HCT116 (cell line): ENCODE measurements at regions not wholly inside any gene's neighbourhood (a gene's known extent, or its start where the extent isn't known, plus 50 kb on each side); places are given as distances from the start of the nearest gene placed in this dataset.

ENCODE experiments used
- ATAC-seq: fragments of 200-7000 bp; cut with Tn5 transposase; 2 replicates; pipeline ENCODE4 v1.9.1; 2020; ENCODE audit warnings: mild to moderate bottlenecking, moderate library complexity
- BruUV-seq: library from RNA; stranded (reverse); fragments of 400-500 nt; replicated peaks from 2 replicates; lab custom pipeline; 2021; lab: Mats Ljungman, UMichigan
- CTCF ChIA-PET: fragments of 300-600 bp; sonication (Branson Sonifier 250); formaldehyde crosslinking; loops from one replicate; lab custom pipeline; 2021; ENCODE audit warnings: antibody characterized with exemption; lab: Charles Lee
- POLR2A ChIA-PET: fragments of 300-600, 350-600 bp; sonication (Branson Sonifier 250); formaldehyde crosslinking; loops from one replicate; lab custom pipeline; 2021; ENCODE audit warnings: antibody characterized with exemption; lab: Charles Lee
- RAD21 ChIA-PET, 2 experiments: fragments of 300-600 bp; sonication (Branson Sonifier 250); formaldehyde crosslinking; loops; one replicate each; lab custom pipeline; 2023; ENCODE audit warnings: low total read pairs in 2 of 2; ENCODE audit not compliant: uncharacterized antibody in 2 of 2, unreplicated experiment in 2 of 2, low non-redundant PET in 1 of 2; lab: Charles Lee
- DNase-seq: peaks from one replicate; pipeline ENCODE4 v3.0.0-alpha.2; 2010; ENCODE audit warnings: low read depth, low spot score
- H2AFZ ChIP-seq: fragments of 200-600 bp; shearing (Covaris generic), sonication (generic); 2 replicates; pipeline ENCODE4 v1.6.1; 2017; ENCODE audit warnings: low read depth, mixed run types, mixed read lengths, antibody characterized with exemption, low read length; ENCODE audit not compliant: poor library complexity, severe bottlenecking
- H3K27ac ChIP-seq: 2 replicates; pipeline ENCODE4 v1.5.1; 2012; ENCODE audit warnings: low read depth, low read length
- H3K27me3 ChIP-seq: fragments of 200-600 bp; sonication (generic); 2 replicates; pipeline ENCODE4 v1.6.1; 2016; ENCODE audit warnings: mixed run types, low read length, mixed read lengths; ENCODE audit not compliant: insufficient read depth
- H3K36me3 ChIP-seq, 2 experiments: fragments of 200-500 bp in 1 of 2; fragments of 200-600 bp in 1 of 2; sonication (Bioruptor generic) in 1 of 2; sonication (generic) in 1 of 2; 2 replicates each; pipeline versions ENCODE4 v1.5.1 to v1.6.1; 2014 to 2016; ENCODE audit warnings: low read length in 2 of 2, inconsistent platforms in 1 of 2, mixed read lengths in 1 of 2, mixed run types in 1 of 2; ENCODE audit not compliant: insufficient read depth in 2 of 2, control insufficient read depth in 1 of 2
- H3K4me1 ChIP-seq, 2 experiments: fragments of 200-600 bp in 1 of 2; sonication (generic) in 1 of 2; 2 replicates each; pipeline versions ENCODE4 v1.5.1 to v1.6.1; 2012 to 2017; ENCODE audit warnings: low read length in 2 of 2, inconsistent platforms in 1 of 2, mild to moderate bottlenecking in 1 of 2, mixed read lengths in 1 of 2, mixed run types in 1 of 2, moderate library complexity in 1 of 2; ENCODE audit not compliant: insufficient read depth in 2 of 2, control insufficient read depth in 1 of 2
- H3K4me2 ChIP-seq: fragments of 200-600 bp; sonication (generic); 2 replicates; pipeline ENCODE4 v1.6.1; 2017; ENCODE audit warnings: mixed run types, low read length, mixed read lengths
- H3K4me3 ChIP-seq, 2 experiments: fragments of 200-600 bp in 1 of 2; sonication (generic) in 1 of 2; replicated peaks in 1 of 2; 2 replicates each; pipeline ENCODE4 v1.5.1; 2011 to 2016; ENCODE audit warnings: low read length in 2 of 2, control low read depth in 1 of 2, low read depth in 1 of 2, mild to moderate bottlenecking in 1 of 2, mixed read lengths in 1 of 2, mixed run types in 1 of 2
- H3K79me2 ChIP-seq: fragments of 200-600 bp; sonication (generic); 2 replicates; pipeline ENCODE4 v1.6.1; 2017; ENCODE audit warnings: mild to moderate bottlenecking, mixed run types, low read length, moderate library complexity, mixed read lengths; ENCODE audit not compliant: insufficient read depth
- H3K9ac ChIP-seq: fragments of 200-600 bp; sonication (generic); 2 replicates; pipeline ENCODE4 v1.6.1; 2016; ENCODE audit warnings: low read length, mixed read lengths
- H3K9me2 ChIP-seq: fragments of 200-600 bp; sonication (generic), shearing (Covaris generic); 2 replicates; pipeline ENCODE4 v1.6.1; 2017; ENCODE audit warnings: mixed run types, mild to moderate bottlenecking, moderate library complexity; ENCODE audit not compliant: insufficient read depth
- H3K9me3 ChIP-seq, 2 experiments: fragments of 200-500 bp in 1 of 2; fragments of 200-600 bp in 1 of 2; sonication (Bioruptor generic) in 1 of 2; sonication (generic) in 1 of 2; 2 replicates each; pipeline ENCODE4 v1.6.1; 2014 to 2017; ENCODE audit warnings: low read length in 2 of 2, mixed read lengths in 2 of 2, inconsistent platforms in 1 of 2, low read depth in 1 of 2, mild to moderate bottlenecking in 1 of 2, mixed run types in 1 of 2, moderate library complexity in 1 of 2; ENCODE audit not compliant: control insufficient read depth in 1 of 2, insufficient read depth in 1 of 2
- H4K20me1 ChIP-seq: fragments of 200-600 bp; sonication (generic), shearing (Covaris generic); 2 replicates; pipeline ENCODE4 v1.6.1; 2017; ENCODE audit warnings: mixed run types, mild to moderate bottlenecking, moderate library complexity; ENCODE audit not compliant: insufficient read depth
- CBX3 ChIP-seq: IDR thresholded peaks from 2 replicates; pipeline ENCODE4 v1.6.1; 2012; ENCODE audit warnings: low read depth
- ELF1 ChIP-seq: IDR thresholded peaks from 2 replicates; pipeline ENCODE4 v1.6.1; 2012; ENCODE audit warnings: low read depth, borderline replicate concordance
- EZH2 ChIP-seq: fragments of 200-600 bp; sonication (generic); IDR thresholded peaks from 2 replicates; pipeline ENCODE4 v1.6.1; 2017; ENCODE audit warnings: antibody characterized with exemption, mixed run types
- EZH2phosphoT487 ChIP-seq: fragments of 200-600 bp; IDR thresholded peaks from 2 replicates; pipeline ENCODE4 v1.6.1; 2018; ENCODE audit warnings: antibody characterized with exemption, borderline replicate concordance
- FOSL1 ChIP-seq: IDR thresholded peaks from 2 replicates; pipeline ENCODE4 v1.6.1; 2012; ENCODE audit warnings: low read depth
- JUND ChIP-seq: IDR thresholded peaks from 2 replicates; pipeline ENCODE4 v1.6.1; 2012
- POLR2A ChIP-seq: IDR thresholded peaks from 2 replicates; pipeline ENCODE4 v1.7.0; 2011; ENCODE audit warnings: borderline replicate concordance; ENCODE audit not compliant: insufficient read depth, insufficient read length; ENCODE audit errors: extremely low read depth
- SP1 ChIP-seq: IDR thresholded peaks from 2 replicates; pipeline ENCODE4 v1.6.1; 2012; ENCODE audit warnings: low read depth
- TCF7L2 ChIP-seq: IDR thresholded peaks from 2 replicates; pipeline ENCODE4 v1.7.0; 2011; ENCODE audit warnings: borderline replicate concordance, inconsistent platforms; ENCODE audit not compliant: insufficient read depth, insufficient read length; ENCODE audit errors: extremely low read depth
- YY1 ChIP-seq: IDR thresholded peaks from 2 replicates; pipeline ENCODE4 v1.6.1; 2011; ENCODE audit warnings: low read length, low read depth, moderate library complexity, mild to moderate bottlenecking; ENCODE audit not compliant: insufficient replicate concordance; ENCODE audit errors: extremely low read depth
- ZNF274 ChIP-seq: fragments of 200-500 bp; sonication (Bioruptor generic); IDR thresholded peaks from 2 replicates; pipeline ENCODE4 v1.6.1; 2014; ENCODE audit warnings: mild to moderate bottlenecking, low read depth, low read length, inconsistent platforms
- intact Hi-C: fragments of 100-400 bp; cut with micrococcal nuclease; formaldehyde crosslinking; loops from 2 replicates; pipeline ENCODE4 v1.10.0; 2022
- TF ChIP-seq, protein P1 (sequence below): IDR thresholded peaks from 2 replicates; pipeline ENCODE4 v1.6.1; 2012; ENCODE audit warnings: low read depth
- TF ChIP-seq, protein P2 (sequence below): IDR thresholded peaks from 2 replicates; pipeline ENCODE4 v1.6.1; 2011; ENCODE audit warnings: mild to moderate bottlenecking, low read length, moderate library complexity; ENCODE audit not compliant: insufficient replicate concordance; ENCODE audit errors: extremely low read depth

DNA sequence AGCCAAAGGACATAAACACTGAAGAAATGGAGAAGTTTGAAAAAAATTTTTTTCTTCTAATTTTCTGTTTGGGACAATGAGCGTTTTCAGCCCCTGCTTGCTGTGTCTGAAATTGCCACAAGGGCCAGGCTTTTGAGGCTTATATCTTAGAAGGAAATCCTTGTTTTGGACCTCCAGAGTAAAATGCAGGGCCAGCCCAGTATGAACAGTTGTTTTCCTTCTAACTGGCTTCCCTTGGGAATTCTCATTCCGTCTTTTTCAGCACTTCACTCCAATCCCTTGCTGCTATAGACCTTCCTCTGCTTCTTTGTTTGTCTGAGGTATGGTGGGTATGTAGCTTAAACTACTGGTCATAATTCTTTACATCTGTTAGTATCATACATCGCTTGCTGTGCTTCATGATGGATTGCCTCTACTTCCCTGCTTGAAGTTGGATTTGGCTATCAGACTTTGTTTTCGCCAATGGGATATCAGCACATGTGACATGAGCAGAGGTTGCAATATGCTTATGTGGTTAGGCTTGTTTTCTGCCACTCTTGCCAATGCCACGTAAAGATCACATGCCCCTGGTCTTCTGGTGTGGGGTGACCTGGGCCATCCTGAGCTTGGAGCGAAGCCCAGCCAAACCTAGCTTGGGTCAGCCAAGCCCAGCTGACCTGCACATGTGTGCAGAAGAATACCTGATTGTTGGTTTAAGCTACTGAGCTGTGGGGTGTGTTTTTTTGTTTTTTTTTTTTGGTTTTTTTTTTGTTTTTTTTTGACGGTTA is 64.7 kb downstream of the AVPR1A start:
- TF ChIP-seq POLR2A: no peak
- no peak for TF ChIP-seq JUND
- TF ChIP-seq CBX3: no peak
- no peak for TF ChIP-seq FOSL1
- TF ChIP-seq, all 23 proteins: peak for 0
- ATAC-seq (no peak), DNase-seq (no peak)
- RAD21 ChIA-PET: no interaction called here
- Histone ChIP-seq H3K9me2 (no peaks in the 10 kb centered on the region; the same call in 1 of the 2 replicates), H3K27me3 (no peaks in the 10 kb centered on the region), H3K4me1 (no peaks in the 10 kb centered on the region), H3K79me2 (no peaks in the 10 kb centered on the region), H2AFZ (no peak overlapping the region), H4K20me1 (no peaks in the 10 kb centered on the region), H3K4me2 (no peak overlapping the region), H3K27ac (no peak overlapping the region), H3K36me3 (no peaks in the 10 kb centered on the region), H3K9ac (no peak overlapping the region), H3K4me3 (no peak overlapping the region), H3K9me3 (no peaks in the 10 kb centered on the region)
- intact Hi-C loops: no loop called here
- POLR2A ChIA-PET: no interaction called here
- no TSS peak for BruUV-seq
- CTCF ChIA-PET: interaction anchor here (1.3 to 1.5 kb wide), 2 partner anchors 17 to 190 kb away, joined by 3 to 5 read pairs; no protein-coding TSS in a partner anchor

DNA sequence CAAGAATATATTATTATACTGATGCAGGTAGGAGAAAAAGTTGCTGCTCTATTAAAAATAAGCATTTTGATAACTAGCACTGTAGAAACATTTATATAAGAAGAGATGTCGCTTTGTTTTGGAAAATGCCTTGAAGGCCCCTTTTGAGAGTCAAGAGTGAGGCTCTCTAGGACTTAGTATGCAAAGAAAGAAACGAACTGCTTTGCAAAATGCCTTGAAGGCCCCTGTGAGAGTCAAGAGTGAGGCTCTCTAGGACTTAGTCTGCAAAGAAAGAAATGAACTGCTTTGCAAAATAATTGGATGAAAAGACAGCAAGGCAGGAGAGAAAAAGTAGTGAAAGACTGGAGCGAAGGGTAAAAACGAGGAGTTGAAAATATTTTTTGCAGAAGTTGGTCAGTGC is 65.9 kb downstream of the AVPR1A start:
- H3K36me3 ChIP-seq: no peaks in the 10 kb centered on the region
- ChIA-PET POLR2A (no interaction called here), CTCF (interaction anchor here (1.3 to 1.5 kb wide), 2 partner anchors 16 to 191 kb away, joined by 3 to 5 read pairs; no protein-coding TSS in a partner anchor), RAD21 (no interaction called here)
- no peak for ATAC-seq
- no peaks in the 10 kb centered on the region for H4K20me1 ChIP-seq
- H3K4me2 ChIP-seq: no peak overlapping the region
- intact Hi-C loops: no loop called here
- no peak overlapping the region for H3K4me3 ChIP-seq
- no peaks in the 10 kb centered on the region for H3K9me3 ChIP-seq
- no peak overlapping the region for H3K9ac ChIP-seq
- H2AFZ ChIP-seq: no peak overlapping the region
- no peak overlapping the region for H3K27ac ChIP-seq
- DNase-seq: no peak
- BruUV-seq: no TSS peak
- no peaks in the 10 kb centered on the region; the same call in 1 of the 2 replicates for H3K9me2 ChIP-seq
- H3K4me1 ChIP-seq: no peaks in the 10 kb centered on the region
- no peaks in the 10 kb centered on the region for H3K79me2 ChIP-seq
- TF ChIP-seq YY1 (no peak), EZH2phosphoT487 (no peak), POLR2A (no peak), ELF1 (no peak), SP1 (no peak), EZH2 (no peak), CBX3 (no peak), ZNF274 (no peak), FOSL1 (no peak), TCF7L2 (no peak)
- TF ChIP-seq, protein P1, sequence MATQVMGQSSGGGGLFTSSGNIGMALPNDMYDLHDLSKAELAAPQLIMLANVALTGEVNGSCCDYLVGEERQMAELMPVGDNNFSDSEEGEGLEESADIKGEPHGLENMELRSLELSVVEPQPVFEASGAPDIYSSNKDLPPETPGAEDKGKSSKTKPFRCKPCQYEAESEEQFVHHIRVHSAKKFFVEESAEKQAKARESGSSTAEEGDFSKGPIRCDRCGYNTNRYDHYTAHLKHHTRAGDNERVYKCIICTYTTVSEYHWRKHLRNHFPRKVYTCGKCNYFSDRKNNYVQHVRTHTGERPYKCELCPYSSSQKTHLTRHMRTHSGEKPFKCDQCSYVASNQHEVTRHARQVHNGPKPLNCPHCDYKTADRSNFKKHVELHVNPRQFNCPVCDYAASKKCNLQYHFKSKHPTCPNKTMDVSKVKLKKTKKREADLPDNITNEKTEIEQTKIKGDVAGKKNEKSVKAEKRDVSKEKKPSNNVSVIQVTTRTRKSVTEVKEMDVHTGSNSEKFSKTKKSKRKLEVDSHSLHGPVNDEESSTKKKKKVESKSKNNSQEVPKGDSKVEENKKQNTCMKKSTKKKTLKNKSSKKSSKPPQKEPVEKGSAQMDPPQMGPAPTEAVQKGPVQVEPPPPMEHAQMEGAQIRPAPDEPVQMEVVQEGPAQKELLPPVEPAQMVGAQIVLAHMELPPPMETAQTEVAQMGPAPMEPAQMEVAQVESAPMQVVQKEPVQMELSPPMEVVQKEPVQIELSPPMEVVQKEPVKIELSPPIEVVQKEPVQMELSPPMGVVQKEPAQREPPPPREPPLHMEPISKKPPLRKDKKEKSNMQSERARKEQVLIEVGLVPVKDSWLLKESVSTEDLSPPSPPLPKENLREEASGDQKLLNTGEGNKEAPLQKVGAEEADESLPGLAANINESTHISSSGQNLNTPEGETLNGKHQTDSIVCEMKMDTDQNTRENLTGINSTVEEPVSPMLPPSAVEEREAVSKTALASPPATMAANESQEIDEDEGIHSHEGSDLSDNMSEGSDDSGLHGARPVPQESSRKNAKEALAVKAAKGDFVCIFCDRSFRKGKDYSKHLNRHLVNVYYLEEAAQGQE: no peak
- TF ChIP-seq, protein P2, sequence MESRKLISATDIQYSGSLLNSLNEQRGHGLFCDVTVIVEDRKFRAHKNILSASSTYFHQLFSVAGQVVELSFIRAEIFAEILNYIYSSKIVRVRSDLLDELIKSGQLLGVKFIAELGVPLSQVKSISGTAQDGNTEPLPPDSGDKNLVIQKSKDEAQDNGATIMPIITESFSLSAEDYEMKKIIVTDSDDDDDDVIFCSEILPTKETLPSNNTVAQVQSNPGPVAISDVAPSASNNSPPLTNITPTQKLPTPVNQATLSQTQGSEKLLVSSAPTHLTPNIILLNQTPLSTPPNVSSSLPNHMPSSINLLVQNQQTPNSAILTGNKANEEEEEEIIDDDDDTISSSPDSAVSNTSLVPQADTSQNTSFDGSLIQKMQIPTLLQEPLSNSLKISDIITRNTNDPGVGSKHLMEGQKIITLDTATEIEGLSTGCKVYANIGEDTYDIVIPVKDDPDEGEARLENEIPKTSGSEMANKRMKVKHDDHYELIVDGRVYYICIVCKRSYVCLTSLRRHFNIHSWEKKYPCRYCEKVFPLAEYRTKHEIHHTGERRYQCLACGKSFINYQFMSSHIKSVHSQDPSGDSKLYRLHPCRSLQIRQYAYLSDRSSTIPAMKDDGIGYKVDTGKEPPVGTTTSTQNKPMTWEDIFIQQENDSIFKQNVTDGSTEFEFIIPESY: no peak
- no peaks in the 10 kb centered on the region for H3K27me3 ChIP-seq
